SU-DHL-6 (cell line): ENCODE measurements at regions not wholly inside any gene's neighbourhood (a gene's known extent, or its start where the extent isn't known, plus 50 kb on each side); places are given as distances from the start of the nearest gene placed in this dataset.

Source experiments
- H2AFZ ChIP-seq: fragments of 200-600 bp; sonication (generic); 2 replicates; pipeline ENCODE4 v1.6.1; 2014; ENCODE audit warnings: low read depth, mild to moderate bottlenecking, moderate library complexity, mixed read lengths, antibody characterized with exemption, low read length; ENCODE audit not compliant: severe bottlenecking
- H3F3A ChIP-seq: fragments of 200-600 bp; shearing (Covaris generic); 2 replicates; pipeline ENCODE4 v1.6.0; 2016; ENCODE audit warnings: antibody characterized with exemption, mild to moderate bottlenecking; ENCODE audit not compliant: insufficient read depth
- H3K27ac ChIP-seq: fragments of 200-600 bp; sonication (generic); 2 replicates; pipeline ENCODE4 v1.5.1; 2016; ENCODE audit warnings: low read depth, mild to moderate bottlenecking, low read length, moderate library complexity, mixed read lengths
- H3K27me3 ChIP-seq: fragments of 200-600 bp; sonication (generic), shearing (Covaris generic); 2 replicates; pipeline ENCODE4 v1.6.0; 2014; ENCODE audit warnings: mild to moderate bottlenecking, low read length
- H3K36me3 ChIP-seq: fragments of 200-600 bp; sonication (generic); 2 replicates; pipeline ENCODE4 v1.6.1; 2014; ENCODE audit warnings: mild to moderate bottlenecking, low read length, mixed read lengths
- H3K4me2 ChIP-seq: fragments of 300-600, 200-600 bp; shearing (Covaris generic), sonication (generic); 2 replicates; pipeline ENCODE4 v1.6.0; 2014; ENCODE audit warnings: low read length, low read depth, mild to moderate bottlenecking; ENCODE audit not compliant: poor library complexity, severe bottlenecking
- H3K4me3 ChIP-seq: fragments of 200-600 bp; sonication (generic); 2 replicates; pipeline ENCODE4 v1.5.1; 2014; ENCODE audit warnings: antibody characterized with exemption, low read length, mild to moderate bottlenecking, mixed read lengths; ENCODE audit not compliant: insufficient read depth, poor library complexity, severe bottlenecking
- H3K79me2 ChIP-seq: fragments of 200-600 bp; sonication (generic); 2 replicates; pipeline ENCODE4 v1.6.1; 2014; ENCODE audit warnings: mild to moderate bottlenecking, low read length, moderate library complexity; ENCODE audit not compliant: insufficient read depth
- H3K9ac ChIP-seq: fragments of 200-600 bp; sonication (generic); 2 replicates; pipeline ENCODE4 v1.7.0; 2014; ENCODE audit warnings: mild to moderate bottlenecking, low read length
- H3K9me2 ChIP-seq: fragments of 200-600 bp; sonication (generic); replicated peaks from 2 replicates; pipeline ENCODE4 v1.6.1; 2014; ENCODE audit warnings: low read length; ENCODE audit not compliant: insufficient read depth
- H3K9me3 ChIP-seq: fragments of 200-600 bp; sonication (generic); 2 replicates; pipeline ENCODE4 v1.6.1; 2014; ENCODE audit warnings: low read length, mixed read lengths; ENCODE audit not compliant: insufficient read depth
- H4K20me1 ChIP-seq: fragments of 200-600 bp; sonication (generic); 2 replicates; pipeline ENCODE4 v1.6.1; 2014; ENCODE audit warnings: low read depth, mild to moderate bottlenecking, antibody characterized with exemption, low read length, moderate library complexity, mixed read lengths
- CTCF ChIP-seq: fragments of 200-600 bp; sonication (generic); IDR thresholded peaks from one replicate; pipeline ENCODE4 v1.5.1; 2017; ENCODE audit warnings: antibody characterized with exemption, mild to moderate bottlenecking, low read length, moderate library complexity; ENCODE audit not compliant: insufficient read depth, poor library complexity, severe bottlenecking
- EZH2phosphoT487 ChIP-seq: fragments of 200-600 bp; sonication (generic), shearing (Covaris generic); conservative IDR thresholded peaks from 2 replicates; pipeline ENCODE4 v1.6.1; 2018; ENCODE audit warnings: mild to moderate bottlenecking, antibody characterized with exemption, low read length, moderate library complexity, mixed read lengths

- no peaks in the 10 kb centered on the region for H3K79me2 ChIP-seq
These were observed 151.6 kb downstream of the BBOX1 start for GRCh38 chr11:27192184-27192583.

GRCh38 chr11:27191639-27192038 lies 151.0 kb downstream of the BBOX1 start:
- H3K27ac ChIP-seq, result no peak overlapping the region
- no peak overlapping the region for H3K4me2 ChIP-seq
- no peaks in the 10 kb centered on the region for H3K27me3 ChIP-seq
- no peaks in the 10 kb centered on the region for H3K36me3 ChIP-seq
- H3K79me2 ChIP-seq, result no peaks in the 10 kb centered on the region
- H2AFZ ChIP-seq, result no peak overlapping the region
- TF ChIP-seq CTCF (no peak), EZH2phosphoT487 (no peak)
- no peak overlapping the region for H3K4me3 ChIP-seq
- H4K20me1 ChIP-seq, result no peaks in the 10 kb centered on the region
- no peaks in the 10 kb centered on the region for H3F3A ChIP-seq
- no peak overlapping the region for H3K9ac ChIP-seq
- H3K9me3 ChIP-seq, result no peaks in the 10 kb centered on the region
- H3K9me2 ChIP-seq, result no peaks in the 10 kb centered on the region

More at GRCh38 chr11:27192184-27192583, 151.6 kb downstream of the BBOX1 start:
- Histone ChIP-seq H3K4me3 (no peak overlapping the region), H3K4me2 (no peak overlapping the region), H3F3A (no peaks in the 10 kb centered on the region), H3K9ac (no peak overlapping the region), H3K36me3 (no peaks in the 10 kb centered on the region), H3K27ac (no peak overlapping the region), H3K9me3 (no peaks in the 10 kb centered on the region), H3K27me3 (no peaks in the 10 kb centered on the region), H3K9me2 (no peaks in the 10 kb centered on the region), H2AFZ (no peak overlapping the region), H4K20me1 (no peaks in the 10 kb centered on the region)
- TF ChIP-seq EZH2phosphoT487, result no peak
- TF ChIP-seq CTCF, result no peak

GRCh38 chr11:27188696-27189095 lies 148.1 kb downstream of the BBOX1 start:
- H3K9ac ChIP-seq, result no peak overlapping the region
- H2AFZ ChIP-seq, result no peak overlapping the region
- H3K27me3 ChIP-seq, result no peaks in the 10 kb centered on the region
- H3K79me2 ChIP-seq, result no peaks in the 10 kb centered on the region
- no peaks in the 10 kb centered on the region for H3K9me3 ChIP-seq
- H3F3A ChIP-seq, result no peaks in the 10 kb centered on the region
- no peak overlapping the region for H3K27ac ChIP-seq
- H3K36me3 ChIP-seq, result no peaks in the 10 kb centered on the region
- no peaks in the 10 kb centered on the region for H3K9me2 ChIP-seq
- no peaks in the 10 kb centered on the region for H4K20me1 ChIP-seq
- no peak overlapping the region for H3K4me3 ChIP-seq
- H3K4me2 ChIP-seq, result no peak overlapping the region
- TF ChIP-seq CTCF (no peak), EZH2phosphoT487 (no peak)
